AG04450 (cell line): ENCODE measurements at regions not wholly inside any gene's neighbourhood (a gene's known extent, or its start where the extent isn't known, plus 50 kb on each side); places are given as distances from the start of the nearest gene placed in this dataset.

ENCODE experiments used
- CTCF ChIA-PET: fragments of 300-600, 350-600 bp; formaldehyde crosslinking; extraction: SDS; loops from one replicate; lab custom pipeline; 2022; ENCODE audit warnings: antibody characterized with exemption, inconsistent platforms; lab: Charles Lee
- POLR2A ChIA-PET: fragments of 350-600 bp; formaldehyde crosslinking; extraction: SDS; loops from one replicate; lab custom pipeline; 2021; ENCODE audit warnings: antibody characterized with exemption, inconsistent platforms; lab: Yijun Ruan, JAX
- DNase-seq: peaks from one replicate; pipeline ENCODE4 v3.0.0-alpha.2; 2011; ENCODE audit warnings: low read depth, low spot score
- H3K27ac ChIP-seq: one replicate; pipeline ENCODE4 v1.5.1; 2012; ENCODE audit warnings: low read depth, low read length, control low read depth
- H3K27me3 ChIP-seq: one replicate; pipeline ENCODE4 v1.6.0; 2012; ENCODE audit warnings: low read length; ENCODE audit not compliant: control insufficient read depth, insufficient read depth
- H3K4me3 ChIP-seq: 2 replicates; pipeline ENCODE4 v1.5.1; 2011; ENCODE audit warnings: mild to moderate bottlenecking, low read depth, low read length, control low read depth
- H3K9me3 ChIP-seq: 2 replicates; pipeline ENCODE4 v1.5.1; 2012; ENCODE audit warnings: low read length; ENCODE audit not compliant: control insufficient read depth, insufficient read depth
- CTCF ChIP-seq: IDR thresholded peaks from 2 replicates; pipeline ENCODE4 v1.5.1; 2011; ENCODE audit warnings: low read depth, low read length, control low read depth, inconsistent platforms

DNA sequence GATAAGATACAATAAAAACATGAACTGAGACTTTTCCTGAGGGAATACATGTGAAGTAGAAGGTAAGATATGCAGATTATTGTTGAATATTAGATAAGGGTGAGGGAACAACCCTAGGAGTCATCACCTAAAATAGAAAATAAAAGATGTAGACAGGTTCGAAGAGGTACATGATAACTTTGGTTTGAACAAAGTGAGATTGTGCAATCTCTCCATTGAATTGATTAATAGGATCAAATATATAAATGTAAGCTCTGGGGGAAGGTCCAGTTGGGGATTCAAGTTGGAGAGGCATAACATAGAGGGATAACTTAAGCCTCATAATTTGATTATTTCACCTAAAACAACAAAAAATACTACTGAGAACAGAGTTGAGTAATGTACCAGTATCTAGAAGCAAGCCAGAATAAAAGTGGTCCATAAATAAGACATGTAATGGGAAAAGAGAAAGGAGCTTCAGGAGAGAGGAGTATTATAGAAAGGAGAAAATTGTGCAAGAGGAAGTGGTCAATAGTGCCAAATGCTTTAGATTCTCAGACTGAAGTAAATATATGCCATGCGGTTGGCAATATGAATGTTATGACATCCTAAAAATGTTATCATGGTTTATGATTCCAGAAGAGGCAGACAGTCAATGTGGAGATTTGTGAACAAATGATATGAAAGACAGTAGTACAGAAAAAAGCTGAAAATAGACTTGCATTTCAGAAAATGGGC lies 282.3 kb upstream of the CHRM2 start:
- H3K9me3 ChIP-seq, result no peaks in the 10 kb centered on the region
- CTCF ChIA-PET, result no interaction called here
- no peak overlapping the region for H3K4me3 ChIP-seq
- POLR2A ChIA-PET, result no interaction called here
- DNase-seq, result no peak
- TF ChIP-seq CTCF, result no peak
- no peaks in the 10 kb centered on the region for H3K27me3 ChIP-seq
- no peak overlapping the region for H3K27ac ChIP-seq

GRCh38 chr7:136566491-136566890 lies 302.0 kb upstream of the CHRM2 start:
- no peak for DNase-seq
- ChIA-PET POLR2A (no interaction called here), CTCF (no interaction called here)
- H3K27me3 ChIP-seq, result no peaks in the 10 kb centered on the region
- H3K4me3 ChIP-seq, result no peak overlapping the region
- no peak overlapping the region for H3K27ac ChIP-seq
- no peak for TF ChIP-seq CTCF
- no peaks in the 10 kb centered on the region for H3K9me3 ChIP-seq

GRCh38 chr7:136555933-136556332 lies 312.5 kb upstream of the CHRM2 start:
- H3K27me3 ChIP-seq, result no peaks in the 10 kb centered on the region
- POLR2A ChIA-PET, result no interaction called here
- H3K9me3 ChIP-seq, result no peaks in the 10 kb centered on the region
- H3K4me3 ChIP-seq, result no peak overlapping the region
- CTCF ChIA-PET, result no interaction called here
- H3K27ac ChIP-seq, result no peak overlapping the region
- no peak for DNase-seq
- TF ChIP-seq CTCF, result no peak

DNA sequence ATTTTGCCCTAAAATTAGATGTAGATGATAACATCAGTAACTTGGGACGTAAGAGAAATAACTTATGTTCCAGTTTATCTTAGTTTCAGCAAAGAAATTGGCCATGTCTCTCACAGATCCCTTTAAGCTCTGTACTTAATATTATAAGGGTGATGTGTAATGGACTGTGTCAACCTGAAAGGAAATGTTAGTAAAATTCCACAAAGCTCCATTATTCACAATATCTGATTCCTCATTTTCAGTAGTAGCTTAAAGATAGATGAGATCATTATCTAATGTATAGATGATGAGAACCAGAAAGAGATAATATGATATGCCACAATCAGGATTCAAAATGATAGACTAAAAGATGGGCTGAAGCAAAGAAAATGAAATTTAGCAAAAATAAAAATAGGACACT lies 316.8 kb upstream of the CHRM2 start:
- Histone ChIP-seq H3K27me3 (no peaks in the 10 kb centered on the region), H3K9me3 (no peaks in the 10 kb centered on the region), H3K4me3 (no peak overlapping the region), H3K27ac (no peak overlapping the region)
- ChIA-PET CTCF (no interaction called here), POLR2A (no interaction called here)
- no peak for DNase-seq
- TF ChIP-seq CTCF, result no peak

DNA sequence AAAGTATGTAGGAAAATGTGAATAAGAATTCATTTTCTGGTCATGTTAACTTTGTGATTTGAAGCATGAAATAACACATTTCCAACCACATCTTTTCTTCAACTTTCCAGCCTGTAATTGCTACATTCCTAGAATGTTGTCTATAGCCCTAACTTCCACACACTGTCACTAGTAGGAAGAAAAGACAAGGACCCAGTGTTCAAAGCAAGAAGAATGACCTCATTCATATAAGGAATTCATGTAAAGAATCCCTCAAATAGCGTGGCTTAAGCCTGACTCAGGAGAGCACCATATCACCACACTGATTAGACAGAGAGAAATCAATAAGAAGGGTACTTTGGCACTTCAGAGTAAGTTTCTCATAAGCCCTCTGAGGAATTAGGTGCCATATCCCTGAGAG lies 318.7 kb upstream of the CHRM2 start:
- no peak overlapping the region for H3K4me3 ChIP-seq
- no peaks in the 10 kb centered on the region for H3K27me3 ChIP-seq
- POLR2A ChIA-PET, result no interaction called here
- H3K9me3 ChIP-seq, result no peaks in the 10 kb centered on the region
- H3K27ac ChIP-seq, result no peak overlapping the region
- DNase-seq, result no peak
- TF ChIP-seq CTCF, result no peak
- CTCF ChIA-PET, result no interaction called here
